AG09309 (cell line): ENCODE measurements at regions not wholly inside any gene's neighbourhood (a gene's known extent, or its start where the extent isn't known, plus 50 kb on each side); places are given as distances from the start of the nearest gene placed in this dataset.

ENCODE experiments used
- DNase-seq: peaks from one replicate; pipeline ENCODE4 v3.0.0-alpha.2; 2010; ENCODE audit warnings: low read depth
- H3K4me3 ChIP-seq: 2 replicates; pipeline ENCODE4 v1.5.1; 2011; ENCODE audit warnings: mild to moderate bottlenecking, low read depth, low read length, moderate library complexity; ENCODE audit not compliant: control insufficient read depth
- TF ChIP-seq, protein P1 (sequence below): IDR thresholded peaks from 2 replicates; pipeline ENCODE4 v1.5.1; 2011; ENCODE audit warnings: mild to moderate bottlenecking, low read depth, low read length, inconsistent platforms; ENCODE audit not compliant: insufficient read depth, control insufficient read depth; ENCODE audit errors: missing control alignments

DNA sequence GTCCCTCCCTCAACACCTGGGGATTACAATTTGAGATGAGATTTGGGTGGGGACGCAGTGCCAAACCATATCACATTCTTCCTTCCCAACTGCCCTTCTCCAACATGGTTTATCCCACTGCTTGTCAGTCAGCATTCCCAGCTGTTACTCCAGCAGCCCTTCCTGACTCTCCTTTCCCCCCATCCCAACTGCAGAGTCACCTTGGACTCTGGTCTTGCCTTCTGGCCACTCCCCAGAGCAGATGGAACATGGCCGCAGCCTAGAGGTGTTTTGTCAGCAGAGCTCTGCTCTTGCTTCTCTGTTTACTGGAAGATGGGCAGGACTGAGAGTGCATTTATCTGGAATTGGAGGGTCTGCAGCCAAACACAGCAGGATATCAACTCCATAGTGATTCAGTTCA is 51.2 kb upstream of the MEX3C start:
- no peak for DNase-seq
- TF ChIP-seq, protein P1, sequence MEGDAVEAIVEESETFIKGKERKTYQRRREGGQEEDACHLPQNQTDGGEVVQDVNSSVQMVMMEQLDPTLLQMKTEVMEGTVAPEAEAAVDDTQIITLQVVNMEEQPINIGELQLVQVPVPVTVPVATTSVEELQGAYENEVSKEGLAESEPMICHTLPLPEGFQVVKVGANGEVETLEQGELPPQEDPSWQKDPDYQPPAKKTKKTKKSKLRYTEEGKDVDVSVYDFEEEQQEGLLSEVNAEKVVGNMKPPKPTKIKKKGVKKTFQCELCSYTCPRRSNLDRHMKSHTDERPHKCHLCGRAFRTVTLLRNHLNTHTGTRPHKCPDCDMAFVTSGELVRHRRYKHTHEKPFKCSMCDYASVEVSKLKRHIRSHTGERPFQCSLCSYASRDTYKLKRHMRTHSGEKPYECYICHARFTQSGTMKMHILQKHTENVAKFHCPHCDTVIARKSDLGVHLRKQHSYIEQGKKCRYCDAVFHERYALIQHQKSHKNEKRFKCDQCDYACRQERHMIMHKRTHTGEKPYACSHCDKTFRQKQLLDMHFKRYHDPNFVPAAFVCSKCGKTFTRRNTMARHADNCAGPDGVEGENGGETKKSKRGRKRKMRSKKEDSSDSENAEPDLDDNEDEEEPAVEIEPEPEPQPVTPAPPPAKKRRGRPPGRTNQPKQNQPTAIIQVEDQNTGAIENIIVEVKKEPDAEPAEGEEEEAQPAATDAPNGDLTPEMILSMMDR: no peak
- H3K4me3 ChIP-seq: no peak overlapping the region

DNA sequence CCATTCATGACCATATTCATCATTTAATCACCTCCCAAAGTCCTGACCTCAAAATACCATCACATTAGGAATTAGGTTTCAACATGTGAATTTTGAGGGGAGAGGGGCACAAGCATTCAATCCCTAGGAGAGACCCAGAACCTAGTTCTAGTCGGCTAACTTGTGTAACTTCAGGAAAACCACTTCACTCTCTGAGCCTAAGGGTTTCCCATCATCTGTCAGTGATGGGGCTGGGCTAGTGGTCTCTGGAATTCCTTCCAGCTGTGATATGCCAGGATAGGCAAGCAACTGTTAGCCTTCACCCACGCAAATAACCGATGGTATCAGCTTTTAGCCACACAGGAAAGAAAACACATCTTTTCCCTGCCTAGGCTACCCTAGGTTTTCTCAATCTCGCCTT is 52.5 kb upstream of the MEX3C start:
- H3K4me3 ChIP-seq: no peak overlapping the region
- TF ChIP-seq, protein P1: no peak
- no peak for DNase-seq

DNA sequence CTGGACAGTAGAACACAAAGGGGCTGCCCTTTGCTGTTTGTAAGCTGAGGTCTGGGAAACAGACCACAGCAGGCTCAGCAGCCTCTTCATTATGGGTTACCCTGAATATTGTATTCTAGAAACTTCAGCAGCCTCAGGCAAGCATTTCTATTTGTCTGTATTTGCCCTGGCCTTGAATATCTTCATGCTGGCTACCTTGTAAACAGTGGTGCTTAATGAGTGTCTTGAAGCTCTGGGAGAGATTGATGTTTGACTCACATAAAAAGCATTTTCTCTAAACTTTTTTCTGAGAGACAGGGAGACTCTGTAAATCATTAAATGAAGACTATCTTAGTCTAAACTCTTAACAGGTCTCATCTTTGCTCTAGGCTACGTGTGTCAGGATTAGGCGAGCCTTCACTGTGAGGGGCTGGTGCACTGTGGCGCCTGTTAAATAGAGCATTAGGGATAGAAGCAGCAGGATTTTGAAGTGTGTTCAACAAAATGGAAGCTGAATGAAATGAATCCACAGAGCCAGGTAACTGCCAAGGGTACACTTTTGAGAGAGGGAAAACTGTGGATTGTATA is 53.1 kb upstream of the MEX3C start:
- TF ChIP-seq, protein P1: no peak
- H3K4me3 ChIP-seq: no peak overlapping the region
- DNase-seq: no peak

DNA sequence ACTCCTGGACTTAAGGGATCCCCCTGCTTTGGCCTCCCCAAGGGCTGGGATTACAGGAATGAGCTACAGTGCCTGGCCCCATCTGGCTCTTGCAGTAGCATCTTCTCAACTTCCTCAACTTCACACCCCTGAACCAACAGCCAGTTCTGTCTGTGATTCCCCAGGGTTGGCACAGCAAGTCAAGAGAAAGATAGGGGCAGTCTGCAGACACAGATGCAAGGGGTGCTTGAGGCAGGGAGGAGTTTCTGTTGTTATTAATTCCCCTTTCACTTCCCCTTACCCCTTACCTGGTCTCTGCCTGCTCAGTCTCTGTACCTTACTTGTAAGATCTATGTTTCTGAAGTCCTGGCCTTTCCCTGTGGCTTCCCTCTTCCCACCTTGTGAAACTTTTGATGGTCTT is 54.1 kb upstream of the MEX3C start:
- no peak overlapping the region for H3K4me3 ChIP-seq
- TF ChIP-seq, protein P1: no peak
- no peak for DNase-seq

DNA sequence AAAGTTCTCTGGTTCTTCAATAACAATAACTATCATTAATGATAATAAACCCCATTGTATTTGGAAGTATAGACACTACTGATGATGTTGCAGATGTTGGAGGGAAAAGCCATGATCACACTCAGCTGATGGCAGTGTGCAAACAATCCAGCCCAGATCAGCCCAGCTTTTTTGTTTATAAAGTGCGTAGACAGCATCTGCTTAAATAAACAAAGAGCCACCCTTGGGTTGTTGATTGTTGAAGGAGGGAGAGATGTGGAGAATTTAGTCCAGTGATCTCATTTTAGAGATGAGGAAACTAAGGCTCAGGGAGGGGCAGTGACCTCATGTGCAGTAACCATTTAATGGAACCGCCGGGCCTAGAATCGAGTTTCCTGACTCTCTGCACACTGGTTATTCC is 56.0 kb upstream of the MEX3C start:
- no peak overlapping the region for H3K4me3 ChIP-seq
- TF ChIP-seq, protein P1: no peak
- no peak for DNase-seq

DNA sequence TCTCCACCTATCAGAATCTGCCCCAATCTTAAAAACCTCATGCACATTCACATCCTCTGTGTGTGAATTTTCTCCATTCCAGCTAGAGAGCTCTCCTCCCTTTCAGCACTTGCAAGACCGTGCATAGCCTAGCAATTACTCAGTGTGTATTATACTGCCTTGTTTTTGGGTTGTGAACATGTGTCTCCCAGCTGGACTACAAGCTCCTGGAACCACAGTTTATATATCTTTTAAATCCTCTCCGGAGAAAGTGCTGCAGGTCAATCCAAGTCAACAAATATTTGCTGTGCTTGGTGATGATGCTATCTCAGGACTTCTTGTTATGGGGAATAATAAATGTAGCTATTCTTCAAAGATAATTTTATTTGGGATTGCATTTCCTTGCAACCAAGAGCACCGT is 58.2 kb upstream of the MEX3C start:
- TF ChIP-seq, protein P1: no peak
- H3K4me3 ChIP-seq: no peak overlapping the region
- DNase-seq: no peak

DNA sequence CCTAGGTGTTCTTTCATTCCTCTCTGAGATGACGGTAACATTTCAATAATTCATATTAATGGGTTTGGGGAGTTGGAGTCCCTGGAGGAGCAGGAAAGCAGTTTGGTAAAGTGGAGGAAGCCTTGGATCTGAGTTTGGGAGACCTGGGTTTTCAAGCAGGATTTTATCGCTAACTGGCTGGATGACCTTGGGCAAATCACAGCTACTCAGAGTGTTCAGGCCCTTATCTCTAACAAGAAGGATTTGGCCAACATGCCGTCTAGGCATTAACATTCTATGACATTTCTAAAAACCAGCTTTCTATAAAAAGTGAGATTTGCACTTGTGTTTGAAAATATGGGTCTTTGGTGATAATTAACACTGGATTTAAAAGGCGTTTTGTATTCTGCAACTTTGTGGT is 59.7 kb upstream of the MEX3C start:
- no peak for DNase-seq
- TF ChIP-seq, protein P1: no peak
- H3K4me3 ChIP-seq: no peak overlapping the region
